ENCODE measurements at regions not wholly inside any gene's neighbourhood (a gene's known extent, or its start where the extent isn't known, plus 50 kb on each side); places are given as distances from the start of the nearest gene placed in this dataset.

DNA sequence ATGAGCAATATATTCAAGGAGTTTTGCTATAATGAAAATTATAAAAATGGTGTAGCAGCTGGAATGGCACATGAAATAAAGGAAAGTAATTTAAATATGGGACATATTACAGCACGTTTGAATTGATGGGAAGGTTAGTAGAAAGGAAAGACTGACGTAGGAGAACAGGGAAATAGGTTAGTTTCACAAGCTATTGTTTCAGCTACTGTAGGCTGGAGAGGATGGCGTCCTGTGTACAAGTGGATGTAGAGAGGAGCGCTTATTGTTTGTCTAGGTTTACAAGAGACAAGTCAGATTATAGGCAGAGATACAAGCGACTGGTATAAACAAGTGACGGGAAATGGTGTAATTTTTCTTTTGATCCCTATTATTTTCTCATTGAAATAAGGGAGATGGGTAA is 431.2 kb upstream of the PDE3A start:
- DNase-seq (ENCODE audit: low spot score) = no peak
- TF ChIP-seq, protein P1, sequence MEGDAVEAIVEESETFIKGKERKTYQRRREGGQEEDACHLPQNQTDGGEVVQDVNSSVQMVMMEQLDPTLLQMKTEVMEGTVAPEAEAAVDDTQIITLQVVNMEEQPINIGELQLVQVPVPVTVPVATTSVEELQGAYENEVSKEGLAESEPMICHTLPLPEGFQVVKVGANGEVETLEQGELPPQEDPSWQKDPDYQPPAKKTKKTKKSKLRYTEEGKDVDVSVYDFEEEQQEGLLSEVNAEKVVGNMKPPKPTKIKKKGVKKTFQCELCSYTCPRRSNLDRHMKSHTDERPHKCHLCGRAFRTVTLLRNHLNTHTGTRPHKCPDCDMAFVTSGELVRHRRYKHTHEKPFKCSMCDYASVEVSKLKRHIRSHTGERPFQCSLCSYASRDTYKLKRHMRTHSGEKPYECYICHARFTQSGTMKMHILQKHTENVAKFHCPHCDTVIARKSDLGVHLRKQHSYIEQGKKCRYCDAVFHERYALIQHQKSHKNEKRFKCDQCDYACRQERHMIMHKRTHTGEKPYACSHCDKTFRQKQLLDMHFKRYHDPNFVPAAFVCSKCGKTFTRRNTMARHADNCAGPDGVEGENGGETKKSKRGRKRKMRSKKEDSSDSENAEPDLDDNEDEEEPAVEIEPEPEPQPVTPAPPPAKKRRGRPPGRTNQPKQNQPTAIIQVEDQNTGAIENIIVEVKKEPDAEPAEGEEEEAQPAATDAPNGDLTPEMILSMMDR (IDR thresholded peaks at IDR 0.05) = no peak
- Mint-ChIP-seq H3K36me3 (ENCODE audit: low read depth) (no peaks in the 10 kb centered on the region), H3K9me3 (ENCODE audit: low read depth) (no peaks in the 10 kb centered on the region), H3K4me1 (ENCODE audit: low read depth) (no peaks in the 10 kb centered on the region), H3K27ac (ENCODE audit: unreplicated experiment) (no peak overlapping the region), H3K27me3 (ENCODE audit: low read depth) (no peaks in the 10 kb centered on the region), H3K4me3 (ENCODE audit: unreplicated experiment) (no peak overlapping the region)

DNA sequence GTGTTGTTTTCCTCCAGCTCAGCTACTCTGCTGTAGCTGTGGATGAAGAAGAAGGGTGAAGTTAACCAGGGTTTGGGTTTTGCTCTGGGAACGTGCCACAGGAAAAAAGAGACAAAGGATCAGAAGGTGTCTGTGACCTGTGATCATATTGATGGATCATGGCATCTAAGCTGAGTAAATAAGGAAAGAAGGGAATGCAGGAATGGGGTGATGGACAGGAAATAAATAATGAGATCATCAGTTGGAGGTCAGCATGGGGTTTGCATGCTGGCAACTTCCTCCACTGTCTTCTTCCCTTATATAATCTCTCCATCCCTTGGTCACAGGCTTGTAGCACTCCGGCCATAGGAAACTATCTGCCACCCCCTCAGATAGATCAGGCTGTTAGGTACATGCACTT is 430.3 kb upstream of the PDE3A start:
- Mint-ChIP-seq H3K4me1 (ENCODE audit: low read depth) (no peaks in the 10 kb centered on the region), H3K9me3 (ENCODE audit: low read depth) (no peaks in the 10 kb centered on the region), H3K27me3 (ENCODE audit: low read depth) (no peaks in the 10 kb centered on the region), H3K4me3 (ENCODE audit: unreplicated experiment) (no peak overlapping the region), H3K36me3 (ENCODE audit: low read depth) (no peaks in the 10 kb centered on the region), H3K27ac (ENCODE audit: unreplicated experiment) (no peak overlapping the region)
- DNase-seq (ENCODE audit: low spot score) = no peak
- TF ChIP-seq, protein P1 (IDR thresholded peaks at IDR 0.05) = no peak

DNA sequence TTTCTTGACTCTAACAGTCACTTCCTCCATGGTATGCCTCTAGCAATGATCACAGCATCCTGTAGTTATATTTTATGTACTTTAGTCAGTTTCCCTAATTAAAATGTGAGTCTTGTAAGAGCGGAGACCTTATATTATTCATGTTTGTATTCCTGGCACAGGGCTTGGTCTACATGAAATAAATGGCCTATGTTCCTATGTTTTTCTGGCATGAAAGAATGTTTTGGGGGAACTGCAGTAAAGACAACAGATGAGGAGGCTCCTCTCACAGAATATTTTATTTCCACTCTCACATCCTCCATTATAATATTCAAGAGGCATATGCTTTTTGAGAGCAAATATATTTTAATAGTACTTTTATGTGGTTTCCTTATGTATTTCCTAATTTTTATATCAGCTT is 429.8 kb upstream of the PDE3A start:
- DNase-seq (ENCODE audit: low spot score) = no peak
- Mint-ChIP-seq H3K27me3 (ENCODE audit: low read depth) (no peaks in the 10 kb centered on the region), H3K4me3 (ENCODE audit: unreplicated experiment) (no peak overlapping the region), H3K9me3 (ENCODE audit: low read depth) (no peaks in the 10 kb centered on the region), H3K36me3 (ENCODE audit: low read depth) (no peaks in the 10 kb centered on the region), H3K4me1 (ENCODE audit: low read depth) (no peaks in the 10 kb centered on the region), H3K27ac (ENCODE audit: unreplicated experiment) (no peak overlapping the region)
- TF ChIP-seq, protein P1 (IDR thresholded peaks at IDR 0.05) = no peak

DNA sequence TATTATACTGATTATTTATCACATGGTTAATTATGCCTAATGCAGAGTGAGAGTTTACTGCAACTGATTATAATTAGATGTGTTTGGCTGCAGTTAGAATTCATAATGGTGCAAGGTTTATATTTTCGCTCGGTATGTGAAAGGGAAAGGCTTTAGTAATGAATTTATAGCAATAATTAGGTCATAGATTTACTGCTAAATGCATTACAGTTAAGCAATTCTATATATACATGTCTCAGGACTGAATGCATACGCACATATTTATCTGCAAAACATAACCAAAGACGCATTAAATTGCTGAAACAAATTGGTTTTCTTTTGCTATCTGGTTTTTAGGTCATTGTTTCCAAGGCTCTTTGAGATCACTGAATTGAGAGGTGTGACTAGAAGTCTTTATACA is 428.1 kb upstream of the PDE3A start:
- Mint-ChIP-seq H3K36me3 (ENCODE audit: low read depth) (no peaks in the 10 kb centered on the region), H3K27ac (ENCODE audit: unreplicated experiment) (no peak overlapping the region), H3K4me1 (ENCODE audit: low read depth) (peaks cover 10% of the 10 kb centered on the region), H3K27me3 (ENCODE audit: low read depth) (no peaks in the 10 kb centered on the region), H3K4me3 (ENCODE audit: unreplicated experiment) (no peak overlapping the region), H3K9me3 (ENCODE audit: low read depth) (no peaks in the 10 kb centered on the region)
- TF ChIP-seq, protein P1 (IDR thresholded peaks at IDR 0.05) = no peak
- DNase-seq (ENCODE audit: low spot score) = no peak

DNA sequence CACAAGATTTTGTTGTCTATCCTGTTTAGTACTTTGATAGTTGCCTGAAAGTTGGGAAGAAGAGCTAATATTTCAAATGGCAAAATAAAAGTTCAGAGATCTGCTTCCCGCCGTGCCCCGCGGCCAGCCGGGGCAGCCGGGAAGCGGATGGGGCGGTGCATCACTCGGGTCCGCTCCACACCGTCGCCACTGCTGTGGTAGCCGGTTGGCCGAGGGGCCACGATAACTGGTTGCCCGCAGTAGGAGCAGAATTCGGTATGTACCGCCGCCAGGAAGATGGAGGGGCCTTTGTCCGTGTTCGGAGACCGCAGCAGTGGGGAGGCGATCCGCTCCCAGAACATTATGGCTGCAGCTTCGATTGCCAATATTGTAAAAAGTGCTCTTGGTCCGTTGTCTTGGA is 427.2 kb upstream of the PDE3A start:
- Mint-ChIP-seq H3K27me3 (ENCODE audit: low read depth) (no peaks in the 10 kb centered on the region), H3K4me3 (ENCODE audit: unreplicated experiment) (no peak overlapping the region), H3K9me3 (ENCODE audit: low read depth) (no peaks in the 10 kb centered on the region), H3K27ac (ENCODE audit: unreplicated experiment) (no peak overlapping the region), H3K36me3 (ENCODE audit: low read depth) (no peaks in the 10 kb centered on the region), H3K4me1 (ENCODE audit: low read depth) (peaks cover 18% of the 10 kb centered on the region)
- TF ChIP-seq, protein P1 (IDR thresholded peaks at IDR 0.05) = no peak
- DNase-seq (ENCODE audit: low spot score) = peak; percentile 68

All from chondrocyte (in vitro differentiated cells).